ENCODE measurements at regions not wholly inside any gene's neighbourhood (a gene's known extent, or its start where the extent isn't known, plus 50 kb on each side); places are given as distances from the start of the nearest gene placed in this dataset.

DNA sequence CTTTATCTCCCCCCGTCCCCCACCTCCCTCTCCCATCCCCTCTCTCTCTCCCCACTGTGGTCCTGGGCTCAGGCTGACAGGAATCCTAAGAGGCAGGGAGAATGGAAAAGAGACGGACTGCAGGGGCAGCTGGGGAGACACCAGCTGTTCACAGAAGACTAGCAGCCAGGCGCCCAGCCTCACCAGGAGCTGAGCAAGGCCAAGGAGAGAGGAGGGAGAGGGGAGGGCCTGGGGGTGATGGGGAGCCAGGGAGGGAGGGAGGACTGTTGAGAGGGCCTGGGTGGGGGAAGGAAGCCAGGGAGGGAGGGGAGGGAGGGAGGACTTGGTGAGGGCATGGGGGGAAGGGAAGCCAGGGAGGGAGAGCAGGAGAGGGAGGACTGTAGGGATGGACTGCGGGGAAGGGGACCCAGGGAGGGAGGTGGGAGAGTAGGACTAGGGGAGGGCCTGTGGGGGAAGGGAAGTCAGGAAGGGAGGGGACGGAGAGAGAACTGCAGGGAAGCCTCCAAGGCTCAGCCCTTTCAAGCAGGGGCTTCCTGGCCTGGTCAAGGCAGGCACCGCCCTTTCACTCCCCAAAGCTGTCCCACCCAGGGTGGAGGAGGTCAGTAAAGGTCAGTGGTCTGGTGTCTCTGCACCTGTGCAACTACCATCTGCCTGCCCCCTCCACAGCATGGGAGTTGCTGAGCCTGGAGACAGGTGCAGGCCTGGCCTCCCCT is 517.7 kb upstream of the MYT1L start:
- DNase-seq: peak in 1 of 2 donors; percentile 28

DNA sequence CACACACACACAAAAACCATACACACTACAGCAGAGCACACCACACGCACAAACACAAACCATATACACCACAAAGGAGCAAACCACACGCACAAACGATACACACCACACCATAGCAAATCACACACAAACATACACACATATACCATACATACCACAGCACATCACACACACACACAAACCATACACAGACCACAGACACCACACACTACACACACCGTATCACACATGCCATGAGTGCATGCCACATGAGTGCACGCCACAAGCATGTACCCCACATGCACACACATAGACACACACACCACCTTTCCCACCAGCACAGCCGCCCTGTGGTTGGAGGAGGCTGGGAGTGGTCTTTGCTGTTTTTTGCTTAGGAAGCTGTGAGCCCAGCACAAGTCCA is 517.1 kb upstream of the MYT1L start:
- no peak for DNase-seq

DNA sequence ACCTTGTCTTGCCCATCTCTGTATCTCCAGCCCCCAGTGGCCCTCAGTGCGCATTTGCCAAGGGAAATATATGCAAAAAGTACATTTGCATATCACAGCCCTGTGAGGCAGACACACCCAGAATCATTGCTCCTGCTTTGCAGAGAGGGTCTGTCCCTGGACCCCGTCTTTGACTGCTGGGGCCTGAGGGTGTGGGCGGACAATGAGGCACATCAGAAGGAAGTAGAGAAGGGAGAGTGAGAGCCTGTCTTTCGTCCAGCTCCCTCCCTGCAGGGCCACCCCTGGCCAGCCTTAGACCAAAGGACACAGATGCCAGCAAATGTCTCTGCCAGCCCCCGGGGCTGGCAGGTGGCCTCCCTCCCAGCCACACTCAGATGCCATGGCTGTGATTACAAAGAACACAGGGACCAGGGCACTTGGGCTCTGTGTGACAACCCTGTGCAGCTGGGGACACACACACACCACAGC is 516.2 kb upstream of the MYT1L start:
- DNase-seq: no peak

DNA sequence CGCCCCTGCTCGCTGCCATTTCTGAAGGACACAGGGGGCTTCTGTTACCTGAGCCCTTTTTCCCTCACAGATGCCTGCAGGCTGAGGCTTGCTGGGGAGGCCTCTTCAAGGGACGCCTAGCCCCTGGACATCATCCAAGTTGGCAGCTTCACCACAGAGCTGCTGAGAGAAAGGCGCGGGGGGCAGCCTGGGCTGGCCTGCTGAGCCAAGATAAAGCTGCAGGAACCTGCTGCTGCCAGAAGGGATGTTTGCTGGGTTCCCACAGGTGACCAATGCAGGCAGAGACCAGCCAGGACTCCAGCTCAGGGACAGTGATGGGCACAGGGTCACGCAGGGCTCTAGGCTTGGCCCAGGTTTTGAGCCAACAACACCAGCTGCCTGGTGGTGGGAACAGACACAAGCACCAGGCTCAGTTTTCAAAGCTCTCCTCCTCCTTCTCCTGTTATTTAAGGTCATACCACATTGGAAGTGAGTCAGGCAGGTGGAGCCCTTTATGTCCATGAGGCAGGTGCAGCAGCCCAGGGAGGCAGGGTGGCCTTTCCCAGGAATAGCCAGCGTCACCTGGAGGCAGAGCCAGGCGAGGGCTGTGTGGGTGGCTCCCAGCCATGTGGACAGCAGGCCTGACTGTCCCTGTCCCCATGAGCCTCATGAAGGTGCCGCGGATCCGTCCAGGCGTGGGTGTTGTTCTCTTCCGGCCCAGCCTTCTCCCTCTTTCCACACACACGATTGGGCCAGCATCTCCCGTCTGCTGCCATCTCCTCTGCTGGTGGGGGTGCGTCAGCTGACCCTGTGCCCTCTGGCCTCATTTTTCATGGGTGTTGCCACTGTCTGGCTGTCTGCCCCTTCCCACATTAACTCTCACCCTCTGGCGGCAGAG is 515.5 kb upstream of the MYT1L start:
- DNase-seq: peak; percentile 32 to 38

DNA sequence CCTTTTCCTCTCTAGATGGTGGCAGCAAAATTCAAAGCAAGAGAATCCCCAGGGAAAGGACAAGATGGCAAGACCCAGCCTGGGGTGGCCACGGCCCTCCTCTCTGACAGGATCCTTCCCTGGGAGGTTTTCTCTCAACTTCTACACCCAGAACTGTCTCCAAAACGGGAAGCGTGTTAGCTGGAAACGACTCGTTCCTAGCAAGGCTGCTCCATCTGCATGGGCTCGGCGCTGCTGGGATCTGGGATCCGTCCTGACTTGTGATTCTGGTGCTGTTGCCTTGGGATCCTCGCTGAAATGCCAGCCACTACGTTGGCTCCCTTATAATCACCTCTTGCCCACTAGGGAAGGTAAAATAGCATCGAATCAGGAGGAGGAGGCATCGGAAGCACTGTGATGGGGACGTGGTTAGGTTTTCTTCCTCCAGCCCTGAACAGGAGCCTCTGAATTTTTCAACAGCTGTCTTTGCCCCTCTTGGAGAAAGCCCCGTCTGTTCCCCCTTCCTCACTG is 514.8 kb upstream of the MYT1L start:
- no peak for DNase-seq

DNA sequence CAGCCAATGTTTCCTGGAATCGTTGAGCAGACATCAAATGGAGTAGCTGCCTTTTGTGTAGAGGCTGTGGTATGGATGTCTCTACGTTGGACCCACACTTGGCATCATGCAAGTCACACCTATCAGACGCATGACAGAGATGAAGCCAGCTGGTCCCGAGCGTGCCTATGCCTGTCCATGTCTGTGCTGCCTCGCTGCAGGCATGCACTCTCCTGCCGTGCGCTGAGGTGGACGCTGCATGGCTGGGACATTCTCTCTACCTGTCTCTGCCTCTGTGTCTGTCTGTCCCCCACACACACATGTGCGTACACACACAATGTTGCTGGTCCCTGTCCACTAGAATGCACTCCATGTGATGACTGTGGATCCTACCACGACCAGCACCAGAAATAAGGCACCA is 514.2 kb upstream of the MYT1L start:
- no peak for DNase-seq

DNA sequence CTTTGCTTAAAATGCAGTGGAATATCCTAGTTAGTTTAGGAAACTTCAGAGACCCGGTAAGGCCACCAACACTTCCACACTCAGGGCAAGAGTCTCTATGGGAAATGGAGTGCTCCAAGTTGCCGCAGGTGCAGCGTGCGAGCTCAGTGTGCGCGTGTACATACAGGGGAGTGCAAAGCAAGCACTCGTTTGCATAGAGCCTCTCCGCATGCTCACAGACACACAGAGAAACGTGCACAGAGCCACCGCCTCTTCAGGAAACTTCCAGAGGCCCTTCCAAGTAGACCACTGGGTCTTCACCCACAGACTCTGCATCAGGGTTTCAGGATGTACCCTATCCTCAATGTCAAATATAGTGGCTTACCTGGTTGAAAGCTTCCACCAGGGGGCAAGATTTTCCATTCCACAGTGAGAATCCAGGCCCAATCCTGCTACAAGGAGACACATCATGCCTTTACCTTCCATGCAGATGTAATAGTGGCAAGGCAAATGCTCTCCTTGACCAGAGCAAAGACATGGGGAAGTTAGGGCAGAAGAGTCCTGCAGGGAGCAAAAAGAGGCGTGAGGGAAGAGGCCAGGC is 513.0 kb upstream of the MYT1L start:
- DNase-seq: no peak

DNA sequence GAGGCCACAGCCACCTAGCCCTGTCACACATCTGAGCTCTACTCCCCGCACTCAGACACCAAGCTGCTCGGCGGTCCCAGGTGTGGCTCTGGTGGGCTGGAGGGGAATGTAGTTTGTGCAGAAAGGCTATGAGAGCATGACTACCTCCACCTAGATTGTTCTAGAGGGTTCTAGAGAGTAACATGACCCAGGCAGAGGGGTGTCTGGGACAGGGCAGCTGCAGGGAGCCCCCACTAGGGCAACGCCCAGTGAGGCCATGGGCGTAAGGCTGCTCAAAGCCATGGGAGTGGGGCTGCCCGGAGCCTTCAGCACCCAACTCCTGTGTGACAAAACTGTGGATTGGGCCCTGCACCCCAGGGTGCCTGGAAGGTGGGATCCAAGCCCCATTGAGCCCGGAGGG is 511.4 kb upstream of the MYT1L start:
- no peak for DNase-seq

DNA sequence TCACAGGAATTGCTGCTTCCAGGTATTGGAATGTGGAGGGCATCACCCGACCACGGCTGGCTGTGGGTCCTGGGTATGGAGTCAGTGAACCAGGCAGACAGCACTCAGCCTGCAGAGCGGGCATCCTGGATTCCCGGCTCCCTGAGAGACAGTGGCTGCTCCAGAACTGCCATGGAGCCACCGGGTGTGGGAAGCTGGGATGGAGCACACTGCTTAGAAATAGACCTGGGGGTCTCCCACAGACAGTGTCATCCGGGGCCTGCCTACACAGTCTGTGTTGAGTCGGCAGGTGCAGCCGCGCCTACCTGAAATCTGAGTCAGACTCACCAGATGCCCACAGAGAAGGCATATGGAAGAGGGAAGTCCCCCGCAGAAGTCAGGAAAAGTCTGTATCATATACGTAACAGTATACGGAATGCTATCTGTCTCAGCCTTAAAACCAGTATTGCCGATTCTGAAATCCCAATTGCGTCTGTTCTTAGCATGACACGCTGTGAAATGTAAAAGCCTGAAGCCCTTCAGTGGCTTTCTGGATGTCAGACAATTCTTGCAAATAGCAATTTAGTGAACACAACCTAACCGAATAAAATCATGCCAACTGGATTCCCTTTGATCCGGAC is 509.7 kb upstream of the MYT1L start:
- DNase-seq: no peak

DNA sequence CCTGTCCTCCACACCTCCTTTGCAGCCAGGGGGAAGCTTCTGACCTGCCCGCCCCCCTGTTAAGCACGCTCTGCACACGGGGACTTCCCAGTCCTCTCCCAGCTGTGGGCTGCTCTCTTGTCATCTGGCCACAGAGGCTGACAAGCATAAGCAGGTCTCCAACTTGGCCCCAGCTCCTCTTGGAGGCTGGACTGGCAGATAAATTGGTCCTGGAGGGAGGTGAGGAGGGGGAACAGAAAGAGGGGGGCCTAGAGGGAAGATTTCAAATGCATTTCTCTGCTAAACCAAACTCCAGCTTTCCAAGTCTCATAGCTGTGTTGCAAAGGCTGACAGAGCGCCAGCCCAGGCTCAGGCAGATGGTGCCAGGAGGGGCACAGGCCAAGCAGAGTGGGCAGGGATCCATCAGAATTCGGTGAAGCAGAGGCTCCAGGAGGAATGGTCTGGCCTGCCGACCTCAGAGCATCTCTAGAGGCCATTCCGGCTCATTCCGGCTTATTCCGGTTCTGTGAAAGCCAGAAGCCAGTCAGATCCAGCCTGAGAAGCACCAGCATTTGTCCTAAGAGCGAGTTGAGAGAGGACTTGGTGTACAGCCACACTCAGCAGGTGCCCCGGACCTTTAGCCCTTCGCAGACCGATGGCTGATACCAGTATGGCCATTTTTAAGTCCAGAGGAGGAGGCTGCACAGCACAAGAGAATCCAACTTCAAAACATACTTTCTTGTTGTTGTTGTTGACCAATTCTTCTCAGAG is 508.9 kb upstream of the MYT1L start:
- no peak for DNase-seq

DNA sequence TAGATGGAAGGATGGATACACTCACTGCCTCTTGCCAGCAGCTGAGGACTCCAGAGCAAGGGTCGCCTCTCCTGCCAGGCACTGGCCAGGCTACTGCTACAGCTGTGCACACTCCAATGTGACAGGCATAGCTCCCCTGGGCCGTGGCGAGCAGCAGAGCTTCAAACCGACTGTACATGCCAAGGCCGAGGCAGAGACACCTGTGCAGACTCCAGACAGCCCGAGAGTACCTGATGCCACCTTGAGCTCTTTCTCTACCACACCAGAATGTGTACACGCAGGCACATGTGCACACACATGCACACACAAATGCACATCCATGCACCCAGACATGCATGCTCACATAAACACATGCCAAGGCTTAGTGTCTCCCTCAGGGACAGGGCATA is 508.3 kb upstream of the MYT1L start:
- DNase-seq: no peak

DNA sequence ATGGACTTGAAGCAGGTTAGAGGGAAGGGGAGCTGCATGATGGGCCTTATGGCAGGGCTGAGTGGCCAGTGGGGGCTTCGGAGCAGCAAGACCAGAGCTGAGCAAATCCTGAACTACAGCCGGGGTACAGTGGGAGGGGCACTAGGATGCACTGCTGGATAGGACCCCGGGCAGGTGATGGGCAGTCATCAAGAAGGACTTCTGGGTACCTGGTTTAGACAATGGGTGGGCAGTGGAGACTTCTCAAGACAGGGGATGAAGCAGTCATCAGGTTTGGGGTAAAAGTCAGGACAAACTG is 507.4 kb upstream of the MYT1L start:
- no peak for DNase-seq

DNA sequence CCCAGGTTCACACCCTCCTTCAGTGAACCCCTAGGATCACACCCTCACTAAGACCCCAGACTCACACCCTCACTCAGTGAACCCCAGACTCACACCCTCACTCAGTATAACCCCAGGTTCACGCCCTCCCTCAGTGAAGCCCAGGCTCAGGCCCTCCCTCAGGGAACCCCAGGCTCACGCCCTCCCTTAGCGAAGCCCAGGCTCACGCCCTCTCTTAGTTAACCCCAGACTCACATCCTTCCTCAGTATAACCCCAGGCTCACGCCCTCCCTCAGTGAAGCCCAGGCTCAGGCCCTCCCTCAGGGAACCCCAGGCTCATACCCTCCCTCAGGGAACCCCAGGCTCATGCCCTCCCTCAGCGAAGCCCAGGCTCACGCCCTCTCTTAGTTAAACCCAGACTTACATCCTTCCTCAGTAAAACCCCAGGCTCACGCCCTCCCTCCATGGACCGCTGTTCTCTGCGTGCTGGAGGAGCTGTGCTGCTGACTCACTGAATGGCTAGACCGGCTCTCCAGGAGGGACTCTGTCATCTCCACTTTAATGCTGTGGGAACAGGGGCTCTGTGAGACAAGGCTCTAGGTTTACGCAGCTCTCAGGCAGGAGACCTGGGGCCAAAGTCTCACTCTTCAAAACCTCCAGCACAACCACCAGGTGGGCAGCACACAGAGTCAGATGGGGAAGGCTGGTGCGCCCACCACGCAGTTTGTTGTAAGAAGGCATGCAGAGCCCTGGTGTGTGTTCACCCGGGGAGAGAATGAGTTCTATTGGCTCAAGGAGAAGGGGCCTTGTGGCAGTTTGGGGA is 506.9 kb upstream of the MYT1L start:
- DNase-seq: no peak

DNA sequence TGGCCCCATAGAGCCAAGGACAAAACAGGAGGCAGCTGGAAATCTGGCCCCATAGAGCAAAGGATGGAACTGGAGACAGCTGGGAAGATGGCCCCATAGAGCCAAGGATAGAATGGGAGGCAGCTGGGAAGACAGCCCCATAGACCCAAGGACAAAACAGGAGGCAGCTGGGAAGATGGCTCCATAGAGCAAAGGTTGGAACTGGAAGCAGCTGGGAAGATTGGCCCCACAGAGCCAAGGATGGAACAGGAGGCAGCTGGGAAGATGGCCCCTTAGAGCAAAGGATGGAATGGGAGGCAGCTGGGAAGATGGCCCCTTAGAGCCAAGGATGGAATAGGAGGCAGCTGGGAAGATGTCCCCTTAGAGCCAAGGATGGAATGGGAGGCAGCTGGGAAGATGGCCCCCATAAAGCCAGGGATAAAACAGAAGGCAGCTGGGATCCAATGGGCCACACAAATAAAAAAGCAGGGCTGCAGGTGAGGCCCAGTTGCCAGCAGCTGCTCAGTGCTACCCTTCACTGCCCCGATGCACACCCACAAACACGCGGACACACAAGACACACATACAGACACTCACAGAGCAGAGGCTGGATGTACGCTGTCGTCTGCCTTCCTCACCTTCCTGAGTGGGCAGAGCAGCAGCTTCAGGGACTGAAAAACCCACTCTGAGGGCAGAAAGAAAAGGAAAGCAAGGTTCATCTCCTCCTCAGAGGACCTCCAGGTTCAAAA is 505.4 kb upstream of the MYT1L start:
- DNase-seq: no peak

DNA sequence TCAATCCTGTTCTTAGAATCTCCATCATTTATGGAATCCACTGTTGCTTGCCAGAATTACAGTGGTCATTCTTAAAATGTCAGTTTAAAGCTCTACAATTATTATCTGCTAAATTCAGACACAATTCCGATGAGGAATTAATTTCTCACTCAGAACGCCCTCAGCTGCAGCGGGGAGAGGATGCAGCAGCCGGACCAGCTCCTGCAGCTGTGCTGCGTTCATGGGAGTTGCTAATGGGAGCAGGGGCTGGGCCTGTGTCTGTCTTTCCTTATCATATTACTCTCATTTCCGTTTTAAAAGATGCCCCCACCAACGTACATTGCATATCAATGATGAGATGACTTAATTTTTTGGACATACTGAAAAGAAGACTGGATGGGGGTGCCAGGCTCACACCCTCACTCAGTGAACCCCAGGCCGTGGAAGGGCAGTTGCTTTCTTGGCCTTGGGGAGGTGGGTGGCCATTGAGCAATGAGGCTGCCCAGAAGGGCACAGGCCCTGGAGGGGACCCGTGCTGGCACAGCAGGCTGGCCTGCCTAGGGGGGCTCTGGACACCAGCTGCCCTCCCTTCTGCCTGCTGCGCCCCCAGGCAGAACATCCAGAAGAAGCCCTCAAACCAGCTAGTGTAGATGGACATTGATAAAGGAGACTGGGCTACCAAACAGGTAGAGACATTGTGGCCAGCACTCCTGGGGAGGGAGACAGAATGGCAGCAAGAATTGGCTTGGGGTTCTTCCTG is 503.6 kb upstream of the MYT1L start:
- no peak for DNase-seq

DNA sequence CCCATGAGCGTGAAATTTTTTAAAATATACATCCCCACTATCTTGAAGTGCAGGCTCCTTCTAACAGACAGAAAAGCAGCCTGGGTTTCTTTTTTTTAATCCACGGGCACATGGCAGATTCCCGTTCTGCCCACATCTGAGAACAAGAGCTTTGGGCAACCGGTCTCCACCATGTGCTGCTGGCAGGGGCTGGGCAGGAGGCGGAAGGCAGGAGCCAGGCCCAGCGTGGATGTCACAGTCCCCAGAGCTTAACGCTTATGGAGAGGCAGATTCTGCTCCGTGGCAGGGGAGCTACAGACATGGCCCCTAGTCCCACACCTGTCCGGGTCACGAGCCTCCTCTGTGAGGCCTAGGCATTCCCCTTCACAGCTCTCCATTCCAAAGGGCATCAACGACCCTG is 503.0 kb upstream of the MYT1L start:
- no peak for DNase-seq

DNA sequence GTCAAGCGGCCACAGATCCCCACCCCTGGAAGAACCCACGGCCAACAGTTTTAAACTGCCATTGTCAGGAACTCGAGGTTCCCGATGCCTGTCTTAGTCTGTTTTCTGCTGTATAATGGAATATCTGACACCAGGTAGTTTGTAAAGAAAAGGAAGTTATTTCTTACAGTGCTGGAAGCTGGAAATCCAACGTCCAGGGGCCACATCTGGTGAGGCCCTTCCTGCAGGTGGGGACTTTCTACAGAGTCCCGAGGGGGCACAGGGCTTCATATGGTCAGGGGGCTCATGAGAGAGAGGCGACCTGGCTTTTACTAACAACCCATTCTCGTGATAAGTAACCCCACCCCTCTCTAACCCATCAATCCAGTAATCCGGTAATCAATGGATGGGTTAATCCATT is 501.6 kb upstream of the MYT1L start:
- DNase-seq: no peak

DNA sequence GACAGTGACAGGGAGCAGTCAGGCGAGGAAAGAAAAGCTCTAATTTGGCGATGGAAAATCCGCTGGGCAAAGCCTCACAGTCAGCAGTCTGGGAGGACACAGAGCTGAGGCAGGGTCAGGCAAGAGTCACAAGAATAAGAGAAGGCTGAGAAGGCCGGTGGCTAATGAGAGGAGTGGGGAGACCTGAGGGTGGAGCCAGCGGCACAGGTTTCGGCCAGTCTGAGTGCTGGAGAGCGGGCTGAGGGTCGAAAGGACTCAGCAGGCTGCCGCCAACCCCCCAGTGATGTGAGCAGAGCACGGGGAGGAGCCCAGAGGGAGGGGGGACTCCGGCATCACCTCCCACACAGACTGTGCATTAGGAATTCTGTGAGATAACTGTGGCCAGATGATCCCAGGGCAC is 500.6 kb upstream of the MYT1L start:
- no peak for DNase-seq

DNA sequence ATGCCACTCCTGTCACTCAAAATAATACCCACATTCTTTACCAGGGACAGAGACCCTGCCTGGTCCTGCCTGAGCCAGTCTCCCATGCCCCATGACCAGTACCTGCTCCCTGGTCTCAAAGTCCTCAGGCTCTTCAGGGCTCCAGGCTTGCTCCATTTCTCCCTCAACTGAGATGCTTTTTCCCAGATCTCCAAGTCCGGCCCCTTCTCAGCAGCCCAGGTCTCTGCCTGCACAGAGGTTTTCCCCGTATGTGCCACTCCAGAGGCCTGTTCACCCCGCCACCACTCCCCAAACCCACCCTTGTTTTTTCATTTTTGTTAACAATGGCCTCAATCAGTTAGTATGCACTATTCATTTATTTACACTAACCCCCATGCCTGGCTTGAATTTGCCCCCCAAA is 499.5 kb upstream of the MYT1L start:
- no peak for DNase-seq
